GM12878 (cell line): ENCODE measurements at regions not wholly inside any gene's neighbourhood (a gene's known extent, or its start where the extent isn't known, plus 50 kb on each side); places are given as distances from the start of the nearest gene placed in this dataset.

Source experiments
- BACH1 ChIP-seq: fragments of 450-650 bp; IDR thresholded peaks from 2 replicates; pipeline ENCODE4 v1.6.1; 2017; ENCODE audit warnings: mild to moderate bottlenecking, borderline replicate concordance
- CHD2 ChIP-seq: IDR thresholded peaks from 2 replicates; pipeline ENCODE4 v1.6.1; 2011; ENCODE audit warnings: low read depth, low read length, improper control_type of control experiment, borderline replicate concordance
- CREM ChIP-seq: IDR thresholded peaks from 2 replicates; pipeline ENCODE4 v1.6.1; 2014; ENCODE audit warnings: antibody characterized with exemption, low read depth
- IKZF2 ChIP-seq, 2 experiments: fragments of 450-650 bp; IDR thresholded peaks; 2 replicates each; pipeline ENCODE4 v1.6.1; 2017; ENCODE audit warnings: mild to moderate bottlenecking in 2 of 2, moderate library complexity in 2 of 2
- KAT2A ChIP-seq: conservative IDR thresholded peaks from 2 replicates; pipeline ENCODE4 v1.6.1; 2011; ENCODE audit warnings: low read depth, low read length; ENCODE audit not compliant: control insufficient read depth
- KDM1A ChIP-seq: fragments of 200-600 bp; sonication (generic); IDR thresholded peaks from 2 replicates; pipeline ENCODE4 v1.6.1; 2016; ENCODE audit warnings: borderline replicate concordance
- NBN ChIP-seq: fragments of 450-650 bp; IDR thresholded peaks from 2 replicates; pipeline ENCODE4 v1.6.1; 2016
- NR2C2 ChIP-seq: IDR thresholded peaks from 2 replicates; pipeline ENCODE4 v1.6.1; 2011; ENCODE audit warnings: borderline replicate concordance, low read depth; ENCODE audit not compliant: control insufficient read depth, insufficient read length
- PKNOX1 ChIP-seq: fragments of 450-650 bp; IDR thresholded peaks from 2 replicates; pipeline ENCODE4 v1.6.1; 2016; ENCODE audit warnings: mild to moderate bottlenecking
- POLR2AphosphoS5 ChIP-seq: IDR thresholded peaks from 2 replicates; pipeline ENCODE4 v1.6.1; 2011; ENCODE audit warnings: mild to moderate bottlenecking, low read length, inconsistent platforms
- SIX5 ChIP-seq: IDR thresholded peaks from 2 replicates; pipeline ENCODE4 v1.6.1; 2011; ENCODE audit warnings: mild to moderate bottlenecking, low read depth, low read length, moderate library complexity; ENCODE audit not compliant: severe bottlenecking
- SUPT20H ChIP-seq: IDR thresholded peaks from 2 replicates; pipeline ENCODE4 v1.6.1; 2011; ENCODE audit warnings: low read depth, mild to moderate bottlenecking, low read length, moderate library complexity, borderline replicate concordance; ENCODE audit not compliant: control insufficient read depth
- TARDBP ChIP-seq: IDR thresholded peaks from 2 replicates; pipeline ENCODE4 v1.6.1; 2016; ENCODE audit warnings: borderline replicate concordance
- WRNIP1 ChIP-seq: IDR thresholded peaks from 2 replicates; pipeline ENCODE4 v1.6.1; 2011; ENCODE audit warnings: low read depth, low read length, improper control_type of control experiment, borderline replicate concordance

GRCh38 chr4:100799761-100800539, 282.1 kb upstream of the EMCN start (continued):
- TF ChIP-seq CREM (0 out of 2 replicates have a peak, but pooled peaks have one; percentile 28), NR2C2 (no peak), BACH1 (no peak), TARDBP (no peak), WRNIP1 (no peak), NBN (no peak), PKNOX1 (no peak), SUPT20H (no peak), CHD2 (no peak), SIX5 (no peak), IKZF2 (IDR thresholded peaks at IDR 0.05) (no peak), KDM1A (no peak), KAT2A (no peak), POLR2AphosphoS5 (no peak)
- TF ChIP-seq, all 136 proteins: peak for 6
